ENCODE measurements at regions not wholly inside any gene's neighbourhood (a gene's known extent, or its start where the extent isn't known, plus 50 kb on each side); places are given as distances from the start of the nearest gene placed in this dataset.

DNA sequence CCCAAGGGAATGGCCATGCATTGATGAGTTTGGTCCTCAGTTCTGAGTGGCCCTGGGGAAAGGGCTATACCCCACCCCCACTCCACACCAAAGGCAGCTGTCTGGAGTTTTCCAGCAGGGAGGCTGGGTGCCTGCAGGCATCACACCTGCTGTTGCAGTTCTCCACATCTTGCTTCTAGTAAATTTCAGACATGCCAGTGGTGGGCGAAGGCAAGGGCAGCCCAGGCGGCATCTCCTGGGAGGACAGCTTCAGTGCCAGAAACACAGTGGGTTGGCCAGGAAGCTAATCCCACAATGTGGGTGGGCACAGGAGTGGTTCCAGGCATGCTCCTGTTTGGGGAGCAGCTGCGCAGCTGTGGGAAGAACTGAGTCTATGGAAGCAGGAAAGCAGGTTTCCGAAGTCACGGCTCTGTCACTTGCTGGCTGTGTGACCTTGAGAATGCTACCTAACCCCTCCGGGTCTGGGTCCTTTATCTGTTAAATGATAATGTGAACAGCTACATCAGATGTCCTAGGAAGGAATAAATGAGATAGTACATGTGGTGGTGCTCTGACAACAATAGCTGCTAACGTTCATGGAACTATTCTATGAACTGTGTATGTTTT lies 84.6 kb upstream of the SPTBN1 start:
- no peak for DNase-seq (ENCODE audit: low read depth)
- CTCF ChIA-PET: interaction anchor here (1.3 kb wide), 1 partner anchor 10 kb away, joined by 5 read pairs; no protein-coding TSS in a partner anchor
- Histone ChIP-seq H3K27me3 (ENCODE audit: control insufficient read depth, insufficient read depth, low read length) (peaks cover 1% of the 10 kb centered on the region; the same call in 1 of the 2 replicates), H3K4me3 (ENCODE audit: low read depth, low read length) (no peak overlapping the region), H3K36me3 (ENCODE audit: control insufficient read depth, insufficient read depth, low read length) (no peaks in the 10 kb centered on the region)
- TF ChIP-seq CTCF (IDR thresholded peaks at IDR 0.05; ENCODE audit: insufficient read depth, low read depth, low read length): no peak
- POLR2A ChIA-PET: interaction anchor here (0.7 kb wide), 1 partner anchor 244 kb away, joined by 3 read pairs; no protein-coding TSS in a partner anchor

- DNase-seq (ENCODE audit: low read depth): no peak
- Histone ChIP-seq H3K4me3 (ENCODE audit: low read depth, low read length) (no peak overlapping the region), H3K36me3 (ENCODE audit: control insufficient read depth, insufficient read depth, low read length) (no peaks in the 10 kb centered on the region), H3K27me3 (ENCODE audit: control insufficient read depth, insufficient read depth, low read length) (peaks cover 1% of the 10 kb centered on the region; the same call in 1 of the 2 replicates)
- CTCF ChIA-PET: interaction anchor here (1.3 kb wide), 1 partner anchor 10 kb away, joined by 5 read pairs; no protein-coding TSS in a partner anchor
- no peak for TF ChIP-seq CTCF (IDR thresholded peaks at IDR 0.05; ENCODE audit: insufficient read depth, low read depth, low read length)
- POLR2A ChIA-PET: no interaction called here
These were observed 83.8 kb upstream of the SPTBN1 start for GRCh38 chr2:54372361-54372760.

DNA sequence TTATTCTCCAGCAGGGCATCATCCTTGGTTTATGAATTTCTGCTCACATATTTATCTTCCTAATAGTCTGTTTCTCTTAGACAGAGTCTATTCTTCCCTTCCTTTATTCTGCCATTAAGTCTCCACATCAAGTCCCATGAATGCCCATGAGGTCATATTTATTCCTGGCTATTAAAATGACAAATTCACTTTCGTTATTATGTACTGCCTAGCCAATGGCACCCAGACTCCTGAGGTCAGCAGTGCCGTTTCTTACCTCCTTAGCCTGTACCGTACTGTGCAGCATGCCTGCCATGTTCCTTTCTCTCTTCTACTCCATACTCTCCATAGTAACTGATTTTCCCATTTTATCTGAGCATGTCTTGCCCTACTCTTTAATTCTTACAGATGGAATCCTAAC lies 82.3 kb upstream of the SPTBN1 start:
- Histone ChIP-seq H3K4me3 (ENCODE audit: low read depth, low read length) (no peak overlapping the region), H3K36me3 (ENCODE audit: control insufficient read depth, insufficient read depth, low read length) (no peaks in the 10 kb centered on the region), H3K27me3 (ENCODE audit: control insufficient read depth, insufficient read depth, low read length) (peaks cover 5% of the 10 kb centered on the region; the same call in 1 of the 2 replicates)
- TF ChIP-seq CTCF (IDR thresholded peaks at IDR 0.05; ENCODE audit: insufficient read depth, low read depth, low read length): no peak
- CTCF ChIA-PET: no interaction called here
- DNase-seq (ENCODE audit: low read depth): no peak
- POLR2A ChIA-PET: no interaction called here

- Histone ChIP-seq H3K36me3 (ENCODE audit: control insufficient read depth, insufficient read depth, low read length) (no peaks in the 10 kb centered on the region), H3K4me3 (ENCODE audit: low read depth, low read length) (no peak overlapping the region), H3K27me3 (ENCODE audit: control insufficient read depth, insufficient read depth, low read length) (peaks cover 5% of the 10 kb centered on the region; the same call in 1 of the 2 replicates)
- TF ChIP-seq CTCF (IDR thresholded peaks at IDR 0.05; ENCODE audit: insufficient read depth, low read depth, low read length): no peak
- ChIA-PET CTCF (interaction anchor here (1.2 kb wide), 1 partner anchor 22 kb away, joined by 3 read pairs; no protein-coding TSS in a partner anchor), POLR2A (no interaction called here)
- no peak for DNase-seq (ENCODE audit: low read depth)
These were observed 81.3 kb upstream of the SPTBN1 start for GRCh38 chr2:54374591-54375364.

- no peaks in the 10 kb centered on the region for H3K36me3 ChIP-seq (ENCODE audit: control insufficient read depth, insufficient read depth, low read length)
- CTCF ChIA-PET: interaction anchor here (0.6 kb wide), 1 partner anchor 10 kb away, joined by 3 read pairs; no protein-coding TSS in a partner anchor
These were observed 78.7 kb upstream of the SPTBN1 start for GRCh38 chr2:54377451-54377850.

More at GRCh38 chr2:54377451-54377850, 78.7 kb upstream of the SPTBN1 start:
- no peak for TF ChIP-seq CTCF (IDR thresholded peaks at IDR 0.05; ENCODE audit: insufficient read depth, low read depth, low read length)
- H3K4me3 ChIP-seq (ENCODE audit: low read depth, low read length): no peak overlapping the region
- DNase-seq (ENCODE audit: low read depth): no peak
- peaks cover 5% of the 10 kb centered on the region; the same call in 1 of the 2 replicates for H3K27me3 ChIP-seq (ENCODE audit: control insufficient read depth, insufficient read depth, low read length)
- POLR2A ChIA-PET: no interaction called here
